ENCODE measurements at regions not wholly inside any gene's neighbourhood (a gene's known extent, or its start where the extent isn't known, plus 50 kb on each side); places are given as distances from the start of the nearest gene placed in this dataset.

DNA sequence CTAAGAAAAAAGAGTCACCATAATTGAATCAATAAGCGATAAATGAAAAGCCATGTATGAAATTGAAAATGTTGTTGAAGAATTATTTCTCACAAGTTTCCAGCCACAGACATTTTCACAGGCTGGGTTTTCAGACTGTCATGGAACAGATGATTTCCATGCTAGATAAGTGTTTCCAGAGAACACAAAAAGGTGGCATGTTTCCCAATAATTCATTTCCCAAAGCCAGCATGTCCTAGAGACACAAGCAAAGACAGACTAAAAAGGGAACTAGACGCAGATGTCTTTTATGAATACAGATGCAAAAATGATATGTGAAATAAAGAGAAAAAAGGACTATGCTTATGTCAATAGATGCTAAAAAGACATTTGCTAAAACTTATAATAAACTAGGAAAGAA is 255.1 kb downstream of the EIPR1 start:
- TF ChIP-seq, protein P1, sequence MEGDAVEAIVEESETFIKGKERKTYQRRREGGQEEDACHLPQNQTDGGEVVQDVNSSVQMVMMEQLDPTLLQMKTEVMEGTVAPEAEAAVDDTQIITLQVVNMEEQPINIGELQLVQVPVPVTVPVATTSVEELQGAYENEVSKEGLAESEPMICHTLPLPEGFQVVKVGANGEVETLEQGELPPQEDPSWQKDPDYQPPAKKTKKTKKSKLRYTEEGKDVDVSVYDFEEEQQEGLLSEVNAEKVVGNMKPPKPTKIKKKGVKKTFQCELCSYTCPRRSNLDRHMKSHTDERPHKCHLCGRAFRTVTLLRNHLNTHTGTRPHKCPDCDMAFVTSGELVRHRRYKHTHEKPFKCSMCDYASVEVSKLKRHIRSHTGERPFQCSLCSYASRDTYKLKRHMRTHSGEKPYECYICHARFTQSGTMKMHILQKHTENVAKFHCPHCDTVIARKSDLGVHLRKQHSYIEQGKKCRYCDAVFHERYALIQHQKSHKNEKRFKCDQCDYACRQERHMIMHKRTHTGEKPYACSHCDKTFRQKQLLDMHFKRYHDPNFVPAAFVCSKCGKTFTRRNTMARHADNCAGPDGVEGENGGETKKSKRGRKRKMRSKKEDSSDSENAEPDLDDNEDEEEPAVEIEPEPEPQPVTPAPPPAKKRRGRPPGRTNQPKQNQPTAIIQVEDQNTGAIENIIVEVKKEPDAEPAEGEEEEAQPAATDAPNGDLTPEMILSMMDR (IDR thresholded peaks at IDR 0.05; ENCODE audit: low read depth, low read length, poor library complexity, severe bottlenecking) = no peak
- no peak for TF ChIP-seq EZH2phosphoT487 (IDR thresholded peaks at IDR 0.05; ENCODE audit: borderline replicate concordance, low read length)
- Histone ChIP-seq H3K9me2 (replicated peaks; ENCODE audit: control insufficient read depth, low read length) (no peaks in the 10 kb centered on the region), H3K4me2 (ENCODE audit: low read length) (no peak overlapping the region), H3K9me3 (ENCODE audit: control insufficient read depth, insufficient read depth, low read length) (0 out of 2 replicates have a peak, but pooled peaks cover 4% of the 10 kb centered on the region), H3K27ac (ENCODE audit: low read depth, low read length) (no peak overlapping the region), H3K79me2 (ENCODE audit: control insufficient read depth, low read length) (no peaks in the 10 kb centered on the region), H3K4me3 (ENCODE audit: low read length) (no peak overlapping the region), H3K4me1 (ENCODE audit: control insufficient read depth, low read length) (peaks cover 12% of the 10 kb centered on the region), H4K20me1 (ENCODE audit: control insufficient read depth, insufficient read depth, low read depth, low read length) (no peaks in the 10 kb centered on the region), H3F3A (ENCODE audit: control insufficient read depth, insufficient read depth) (no peaks in the 10 kb centered on the region), H3K27me3 (ENCODE audit: control insufficient read depth, low read length) (no peaks in the 10 kb centered on the region), H3K36me3 (ENCODE audit: control insufficient read depth, low read length) (no peaks in the 10 kb centered on the region)

DNA sequence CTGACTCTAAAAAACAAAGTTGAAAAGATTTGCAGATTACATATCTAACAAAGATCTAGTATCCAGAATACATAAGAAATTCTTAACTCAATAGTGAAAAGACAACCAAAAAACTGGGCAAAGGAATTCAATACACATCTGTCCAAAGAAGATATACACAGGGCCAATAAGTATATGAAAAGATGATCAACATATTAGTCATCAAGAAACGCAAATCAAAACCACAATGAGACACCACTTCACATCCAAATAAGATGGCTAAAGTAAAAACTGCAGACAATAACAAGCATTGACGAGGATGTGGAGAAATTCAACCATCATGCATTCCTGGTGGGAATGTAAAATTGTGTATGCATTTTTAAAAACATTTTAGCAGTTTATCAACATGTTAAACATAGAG is 256.0 kb downstream of the EIPR1 start:
- Histone ChIP-seq H3K4me3 (ENCODE audit: low read length) (no peak overlapping the region), H3K4me1 (ENCODE audit: control insufficient read depth, low read length) (peaks cover 3% of the 10 kb centered on the region), H3K79me2 (ENCODE audit: control insufficient read depth, low read length) (no peaks in the 10 kb centered on the region), H3K36me3 (ENCODE audit: control insufficient read depth, low read length) (no peaks in the 10 kb centered on the region), H3F3A (ENCODE audit: control insufficient read depth, insufficient read depth) (no peaks in the 10 kb centered on the region), H3K4me2 (ENCODE audit: low read length) (no peak overlapping the region), H4K20me1 (ENCODE audit: control insufficient read depth, insufficient read depth, low read depth, low read length) (no peaks in the 10 kb centered on the region), H3K27ac (ENCODE audit: low read depth, low read length) (no peak overlapping the region), H3K9me2 (replicated peaks; ENCODE audit: control insufficient read depth, low read length) (no peaks in the 10 kb centered on the region), H3K9me3 (ENCODE audit: control insufficient read depth, insufficient read depth, low read length) (0 out of 2 replicates have a peak, but pooled peaks cover 4% of the 10 kb centered on the region), H3K27me3 (ENCODE audit: control insufficient read depth, low read length) (no peaks in the 10 kb centered on the region)
- TF ChIP-seq EZH2phosphoT487 (IDR thresholded peaks at IDR 0.05; ENCODE audit: borderline replicate concordance, low read length) = no peak
- TF ChIP-seq, protein P1 (IDR thresholded peaks at IDR 0.05; ENCODE audit: low read depth, low read length, poor library complexity, severe bottlenecking) = no peak

DNA sequence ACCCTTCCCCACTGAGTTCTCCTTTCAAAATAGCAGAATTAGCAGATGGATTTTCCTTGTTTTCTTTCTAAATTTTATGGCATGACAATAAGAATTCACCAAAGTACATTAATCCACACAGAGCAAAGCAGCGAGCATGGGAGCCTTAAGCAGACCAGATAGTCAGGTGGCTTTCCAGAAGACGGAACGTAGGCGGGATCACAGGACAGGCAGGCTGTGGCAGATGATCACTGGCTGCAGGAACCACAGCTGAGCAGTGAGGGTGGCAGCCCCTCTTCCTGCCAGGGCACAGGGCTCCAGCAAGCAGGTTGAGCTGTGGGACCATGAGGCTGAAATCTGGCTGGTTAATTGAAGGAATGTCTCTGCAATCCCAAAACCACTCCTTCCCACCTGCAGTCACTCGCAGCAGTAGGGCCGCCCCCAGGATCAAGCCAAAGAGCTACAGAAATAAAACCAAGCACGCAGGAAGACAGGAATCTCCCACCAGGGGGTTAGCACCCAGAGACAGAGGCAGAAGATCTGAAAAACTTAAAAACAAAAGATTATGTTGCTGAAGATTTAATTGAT is 259.9 kb downstream of the EIPR1 start:
- H3K27ac ChIP-seq (ENCODE audit: low read depth, low read length) = no peak overlapping the region
- no peak overlapping the region for H3K4me3 ChIP-seq (ENCODE audit: low read length)
- H3K4me2 ChIP-seq (ENCODE audit: low read length) = no peak overlapping the region
- H3K4me1 ChIP-seq (ENCODE audit: control insufficient read depth, low read length) = no peaks in the 10 kb centered on the region
- H3K9me3 ChIP-seq (ENCODE audit: control insufficient read depth, insufficient read depth, low read length) = 0 out of 2 replicates have a peak, but pooled peaks cover 4% of the 10 kb centered on the region
- H3K36me3 ChIP-seq (ENCODE audit: control insufficient read depth, low read length) = no peaks in the 10 kb centered on the region
- no peak for TF ChIP-seq EZH2phosphoT487 (IDR thresholded peaks at IDR 0.05; ENCODE audit: borderline replicate concordance, low read length)
- TF ChIP-seq, protein P1 (IDR thresholded peaks at IDR 0.05; ENCODE audit: low read depth, low read length, poor library complexity, severe bottlenecking) = no peak
- no peaks in the 10 kb centered on the region for H4K20me1 ChIP-seq (ENCODE audit: control insufficient read depth, insufficient read depth, low read depth, low read length)
- no peaks in the 10 kb centered on the region for H3K79me2 ChIP-seq (ENCODE audit: control insufficient read depth, low read length)
- no peaks in the 10 kb centered on the region for H3F3A ChIP-seq (ENCODE audit: control insufficient read depth, insufficient read depth)
- no peaks in the 10 kb centered on the region for H3K9me2 ChIP-seq (replicated peaks; ENCODE audit: control insufficient read depth, low read length)
- no peaks in the 10 kb centered on the region for H3K27me3 ChIP-seq (ENCODE audit: control insufficient read depth, low read length)

All from DOHH2 (cell line).